Left lung (tissue), 4 donors: ENCODE measurements at regions not wholly inside any gene's neighbourhood (a gene's known extent, or its start where the extent isn't known, plus 50 kb on each side); places are given as distances from the start of the nearest gene placed in this dataset.

Source experiments
- ATAC-seq: fragments of 200-7000 bp; cut with Tn5 transposase; one replicate; pipeline ENCODE4 v1.9.1; 2020; ENCODE audit warnings: moderate library complexity
- DNase-seq, 4 donors: peaks; one replicate each; pipeline ENCODE4 v3.0.0-alpha.2; 2013 to 2020
- H3K27ac ChIP-seq, 2 donors: fragments of 200-600 bp; sonication (generic) in 1 of 2; one replicate each; pipeline versions ENCODE4 v1.5.0 to v1.8.0; 2020 to 2021
- H3K27me3 ChIP-seq, 2 donors: fragments of 200-600 bp; sonication (generic) in 1 of 2; one replicate each; pipeline versions ENCODE4 v1.5.0 to v1.8.0; 2020 to 2021
- H3K36me3 ChIP-seq, 2 donors: fragments of 200-600 bp; sonication (generic) in 1 of 2; one replicate each; pipeline versions ENCODE4 v1.5.0 to v1.8.0; 2020 to 2021
- H3K4me1 ChIP-seq, 2 donors: fragments of 200-600 bp; one replicate each; pipeline ENCODE4 v1.8.0; 2021
- H3K4me3 ChIP-seq, 2 donors: fragments of 200-600 bp; sonication (generic) in 1 of 2; one replicate each; pipeline versions ENCODE4 v1.5.0 to v1.8.0; 2020 to 2021; ENCODE audit warnings: mild to moderate bottlenecking in 1 of 2
- H3K9me3 ChIP-seq, 2 donors: fragments of 200-600 bp; sonication (generic) in 1 of 2; one replicate each; pipeline versions ENCODE4 v1.5.0 to v1.8.0; 2020 to 2021
- intact Hi-C, 2 donors: fragments of 100-400 bp; cut with DNase I; formaldehyde crosslinking; loops; one replicate each; pipeline versions ENCODE4 v1.11.2 to v1.14.2; 2022
- TF ChIP-seq, protein P1 (sequence below), 2 donors: fragments of 200-600 bp; sonication (generic) in 1 of 2; IDR thresholded peaks; one replicate each; pipeline versions ENCODE4 v1.5.0 to v1.8.0; 2021; ENCODE audit warnings: antibody characterized with exemption in 2 of 2
- donor health status: DM: no; HTN: yes; CAD: no.
- donor health status: DM: no; HTN: no; CAD: no.

- TF ChIP-seq, protein P1, sequence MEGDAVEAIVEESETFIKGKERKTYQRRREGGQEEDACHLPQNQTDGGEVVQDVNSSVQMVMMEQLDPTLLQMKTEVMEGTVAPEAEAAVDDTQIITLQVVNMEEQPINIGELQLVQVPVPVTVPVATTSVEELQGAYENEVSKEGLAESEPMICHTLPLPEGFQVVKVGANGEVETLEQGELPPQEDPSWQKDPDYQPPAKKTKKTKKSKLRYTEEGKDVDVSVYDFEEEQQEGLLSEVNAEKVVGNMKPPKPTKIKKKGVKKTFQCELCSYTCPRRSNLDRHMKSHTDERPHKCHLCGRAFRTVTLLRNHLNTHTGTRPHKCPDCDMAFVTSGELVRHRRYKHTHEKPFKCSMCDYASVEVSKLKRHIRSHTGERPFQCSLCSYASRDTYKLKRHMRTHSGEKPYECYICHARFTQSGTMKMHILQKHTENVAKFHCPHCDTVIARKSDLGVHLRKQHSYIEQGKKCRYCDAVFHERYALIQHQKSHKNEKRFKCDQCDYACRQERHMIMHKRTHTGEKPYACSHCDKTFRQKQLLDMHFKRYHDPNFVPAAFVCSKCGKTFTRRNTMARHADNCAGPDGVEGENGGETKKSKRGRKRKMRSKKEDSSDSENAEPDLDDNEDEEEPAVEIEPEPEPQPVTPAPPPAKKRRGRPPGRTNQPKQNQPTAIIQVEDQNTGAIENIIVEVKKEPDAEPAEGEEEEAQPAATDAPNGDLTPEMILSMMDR (IDR thresholded peaks at IDR 0.05), result no peak
- Histone ChIP-seq H3K27me3 (no peaks in the 10 kb centered on the region), H3K4me3 (no peak overlapping the region), H3K4me1 (peaks cover 8 to 10% of the 10 kb centered on the region in 2 donors), H3K9me3 (no peaks in the 10 kb centered on the region), H3K27ac (peak overlapping the region in 1 of 2 donors; percentile 13), H3K36me3 (no peaks in the 10 kb centered on the region)
- ATAC-seq, result peak; percentile 92
- DNase-seq, result peak in 3 of 4 donors; percentile 53 to 83 (median 63)
- intact Hi-C loops, result no loop called here
These were observed 105.8 kb downstream of the NOG start for GRCh38 chr17:56699186-56699894.

DNA sequence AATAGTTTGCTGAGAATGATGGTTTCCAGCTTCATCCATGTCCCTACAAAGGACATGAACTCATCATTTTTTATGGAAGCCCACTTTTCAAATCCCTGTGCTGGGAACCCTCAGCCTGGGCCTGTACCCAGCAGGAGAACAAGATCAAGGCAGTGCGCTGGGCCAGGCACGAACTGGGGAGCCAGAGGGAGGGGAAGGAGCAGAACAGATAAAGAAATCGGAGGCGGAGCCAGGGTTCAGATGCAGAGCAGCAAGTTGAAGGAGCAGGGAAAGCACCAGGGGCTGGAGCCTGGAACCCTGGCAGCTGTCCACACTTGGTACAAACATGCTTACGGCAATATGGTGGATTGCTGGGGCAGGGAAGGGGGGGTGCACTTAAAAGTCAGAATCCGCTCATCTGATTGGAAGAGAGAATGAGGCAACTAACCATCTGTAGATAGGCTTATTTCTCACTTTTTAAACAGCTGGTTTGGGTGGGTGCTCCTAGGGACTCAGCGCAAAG, 107.5 kb downstream of the NOG start:
- TF ChIP-seq, protein P1 (IDR thresholded peaks at IDR 0.05), result no peak
- Histone ChIP-seq H3K4me3 (no peak overlapping the region), H3K4me1 (peaks cover 8 to 10% of the 10 kb centered on the region in 2 donors), H3K27ac (no peak overlapping the region), H3K36me3 (no peaks in the 10 kb centered on the region), H3K9me3 (no peaks in the 10 kb centered on the region), H3K27me3 (no peaks in the 10 kb centered on the region)
- no peak for ATAC-seq
- intact Hi-C loops, result no loop called here
- DNase-seq, result no peak

DNA sequence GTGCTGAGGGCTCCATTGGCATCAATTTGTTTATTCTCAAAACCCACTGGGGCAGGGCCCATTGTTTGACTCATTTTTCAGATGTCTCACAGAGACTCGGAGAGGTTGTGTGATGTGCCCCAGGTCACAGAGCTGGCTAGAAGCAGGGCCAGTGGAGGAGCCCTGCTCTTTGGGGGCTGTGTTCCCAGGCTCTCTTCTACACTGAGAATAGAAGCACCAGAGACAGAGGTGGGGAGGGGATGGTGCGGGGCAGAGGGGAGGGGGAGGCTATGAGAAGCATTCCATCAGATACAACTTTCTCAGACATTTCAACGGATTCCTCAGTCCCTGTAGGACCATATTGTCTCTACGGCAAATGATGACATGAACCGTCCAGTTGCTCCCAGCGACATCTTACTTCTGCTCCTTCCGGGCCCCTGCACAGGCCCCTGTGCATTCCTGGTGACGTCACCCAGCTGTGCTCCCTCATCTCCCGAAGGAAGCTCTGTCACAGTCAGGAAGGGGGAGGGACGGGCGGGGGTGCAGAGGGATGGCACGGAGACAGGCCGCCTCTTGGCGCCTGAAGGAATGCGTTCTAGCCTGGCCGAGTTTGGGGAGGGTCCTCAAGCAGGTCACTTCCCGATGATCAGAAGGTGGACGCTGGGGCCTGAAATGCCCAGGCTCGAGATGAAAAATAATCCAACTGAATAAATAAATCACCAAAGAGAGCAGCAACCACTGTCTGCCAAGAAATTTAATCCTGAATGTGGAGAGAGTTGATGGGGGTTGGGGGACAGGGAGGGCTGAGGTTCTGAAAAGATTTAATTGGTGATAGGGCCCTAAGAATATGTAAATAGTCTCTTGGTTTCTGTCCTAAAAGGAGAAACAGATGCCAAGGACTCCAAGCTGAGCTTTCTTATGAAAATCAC, 114.1 kb downstream of the NOG start:
- H3K36me3 ChIP-seq, result no peaks in the 10 kb centered on the region
- intact Hi-C loops, result no loop called here
- H3K4me1 ChIP-seq, result no peaks in the 10 kb centered on the region
- DNase-seq (peak in 1 of 4 donors; percentile 28), ATAC-seq (no peak)
- no peaks in the 10 kb centered on the region for H3K9me3 ChIP-seq
- no peaks in the 10 kb centered on the region for H3K27me3 ChIP-seq
- H3K4me3 ChIP-seq, result no peak overlapping the region
- H3K27ac ChIP-seq, result no peak overlapping the region
- TF ChIP-seq, protein P1 (IDR thresholded peaks at IDR 0.05), result no peak

DNA sequence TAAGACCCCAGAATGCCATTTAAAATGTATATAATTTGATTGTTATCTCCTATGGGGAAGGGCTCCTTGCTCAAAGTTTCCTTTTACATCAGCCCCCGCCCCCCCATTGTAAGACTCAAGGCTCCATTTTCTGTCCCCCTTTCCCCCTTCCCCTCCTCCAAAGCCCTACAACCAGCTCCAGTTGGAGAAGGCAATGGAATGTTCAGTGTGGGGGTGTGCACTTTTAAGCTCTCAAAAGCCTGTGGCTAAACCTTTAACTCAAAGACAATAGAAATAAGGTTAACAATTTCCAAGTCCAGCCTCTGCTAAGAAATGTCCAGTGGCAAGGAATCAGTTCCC, 114.7 kb downstream of the NOG start:
- ATAC-seq (no peak), DNase-seq (no peak)
- intact Hi-C loops, result no loop called here
- no peaks in the 10 kb centered on the region for H3K9me3 ChIP-seq
- H3K27ac ChIP-seq, result no peak overlapping the region
- H3K36me3 ChIP-seq, result no peaks in the 10 kb centered on the region
- H3K4me3 ChIP-seq, result no peak overlapping the region
- TF ChIP-seq, protein P1 (IDR thresholded peaks at IDR 0.05), result no peak
- H3K4me1 ChIP-seq, result no peaks in the 10 kb centered on the region
- H3K27me3 ChIP-seq, result no peaks in the 10 kb centered on the region
